ENCODE measurements at regions not wholly inside any gene's neighbourhood (a gene's known extent, or its start where the extent isn't known, plus 50 kb on each side); places are given as distances from the start of the nearest gene placed in this dataset.
"Not testable (repeated sequence)": the region's sequence is repeated elsewhere in the genome, so short reads cannot be mapped to it uniquely, and the experiment has no call there.

GRCh38 chr2:63723709-63724108 is 118.0 kb upstream of the UGP2 start:
- Histone ChIP-seq H3K36me3 (no peaks in the 10 kb centered on the region), H3K4me1 (no peaks in the 10 kb centered on the region), H3K27ac (no peak overlapping the region), H3K4me3 (no peak overlapping the region), H3K27me3 (no peaks in the 10 kb centered on the region), H3K9me3 (no peaks in the 10 kb centered on the region)
- no peak for DNase-seq (ENCODE audit: low spot score)
- no peak for TF ChIP-seq CTCF (IDR thresholded peaks at IDR 0.05)

- H3K27me3 ChIP-seq; H3K4me1 ChIP-seq; H3K4me3 ChIP-seq; H3K27ac ChIP-seq; H3K36me3 ChIP-seq; DNase-seq (ENCODE audit: low spot score); H3K9me3 ChIP-seq: not testable (repeated sequence)
Observed at GRCh38 chr2:63725212-63725611, 116.5 kb upstream of the UGP2 start.

- Histone ChIP-seq H3K27ac (no peak overlapping the region), H3K9me3 (no peaks in the 10 kb centered on the region), H3K4me1 (no peaks in the 10 kb centered on the region), H3K4me3 (no peak overlapping the region), H3K27me3 (no peaks in the 10 kb centered on the region), H3K36me3 (no peaks in the 10 kb centered on the region)
- TF ChIP-seq CTCF (IDR thresholded peaks at IDR 0.05) = no peak
- no peak for DNase-seq (ENCODE audit: low spot score)
Observed at GRCh38 chr2:63729362-63729761, 112.3 kb upstream of the UGP2 start.

- DNase-seq (ENCODE audit: low spot score) = no peak
- no peaks in the 10 kb centered on the region for H3K9me3 ChIP-seq
- no peak overlapping the region for H3K27ac ChIP-seq
- TF ChIP-seq CTCF (IDR thresholded peaks at IDR 0.05) = no peak
- H3K4me1 ChIP-seq = no peaks in the 10 kb centered on the region
- H3K27me3 ChIP-seq = no peaks in the 10 kb centered on the region
- no peak overlapping the region for H3K4me3 ChIP-seq
- no peaks in the 10 kb centered on the region for H3K36me3 ChIP-seq
Observed at GRCh38 chr2:63729831-63730230, 111.9 kb upstream of the UGP2 start.

- DNase-seq (ENCODE audit: low spot score) = no peak
- H3K27ac ChIP-seq = no peak overlapping the region
- no peaks in the 10 kb centered on the region for H3K27me3 ChIP-seq
- no peaks in the 10 kb centered on the region for H3K36me3 ChIP-seq
- H3K4me3 ChIP-seq = no peak overlapping the region
- H3K4me1 ChIP-seq = peaks cover 0 to 14% of the 10 kb centered on the region in 2 donors
- no peaks in the 10 kb centered on the region for H3K9me3 ChIP-seq
- TF ChIP-seq CTCF (IDR thresholded peaks at IDR 0.05) = no peak
Observed at GRCh38 chr2:63734510-63734909, 107.2 kb upstream of the UGP2 start.

GRCh38 chr2:63735263-63735662 is 106.4 kb upstream of the UGP2 start:
- TF ChIP-seq CTCF (IDR thresholded peaks at IDR 0.05) = no peak
- Histone ChIP-seq H3K4me3 (no peak overlapping the region), H3K9me3 (no peaks in the 10 kb centered on the region), H3K27me3 (no peaks in the 10 kb centered on the region), H3K36me3 (no peaks in the 10 kb centered on the region), H3K27ac (no peak overlapping the region), H3K4me1 (peaks cover 0 to 14% of the 10 kb centered on the region in 2 donors)
- DNase-seq (ENCODE audit: low spot score) = no peak
